H1 (cell line): ENCODE measurements at regions not wholly inside any gene's neighbourhood (a gene's known extent, or its start where the extent isn't known, plus 50 kb on each side); places are given as distances from the start of the nearest gene placed in this dataset.

Experiments used
- CTCF ChIA-PET: fragments of 300-600 bp; sonication (Branson Sonifier 250); formaldehyde crosslinking; loops from one replicate; lab custom pipeline; 2021; ENCODE audit not compliant: partially characterized antibody; lab: Charles Lee
- POLR2A ChIA-PET: fragments of 300-600 bp; sonication (Branson Sonifier 250); formaldehyde crosslinking; loops from one replicate; lab custom pipeline; 2021; ENCODE audit warnings: inconsistent platforms; ENCODE audit not compliant: partially characterized antibody; lab: Charles Lee
- DNase-seq, 2 experiments: peaks; one replicate each; pipeline versions ENCODE4 v3.0.0 to v3.0.0-alpha.2; 2010 to 2022; ENCODE audit warnings: low spot score in 2 of 2, low read depth in 1 of 2, mixed read lengths in 1 of 2
- FAIRE-seq: peaks from 2 replicates; lab custom pipeline; 2011; peaks lifted over from hg19 to GRCh38; lab: Jason Lieb, UNC
- H2AFZ ChIP-seq: 2 replicates; pipeline ENCODE4 v1.8.1; 2012; ENCODE audit warnings: low read length, inconsistent platforms
- H2AK5ac ChIP-seq: 2 replicates; pipeline ENCODE4 v1.6.1; 2013; ENCODE audit warnings: low read depth, low read length
- H2BK120ac ChIP-seq: replicated peaks from 2 replicates; pipeline ENCODE3; 2013; ENCODE audit warnings: low read depth, low read length, inconsistent platforms
- H2BK12ac ChIP-seq: 2 replicates; pipeline ENCODE4 v1.6.1; 2013; ENCODE audit warnings: low read depth, low read length
- H2BK15ac ChIP-seq: 2 replicates; pipeline ENCODE4 v1.6.1; 2013; ENCODE audit warnings: low read length
- H2BK20ac ChIP-seq: 2 replicates; pipeline ENCODE4 v1.6.1; 2013; ENCODE audit warnings: low read length
- H2BK5ac ChIP-seq: 2 replicates; pipeline ENCODE4 v1.6.1; 2013; ENCODE audit warnings: low read depth, low read length
- H3K14ac ChIP-seq: 2 replicates; pipeline ENCODE4 v1.6.1; 2013; ENCODE audit warnings: inconsistent platforms; ENCODE audit not compliant: insufficient read length
- H3K18ac ChIP-seq: 2 replicates; pipeline ENCODE4 v1.6.1; 2013; ENCODE audit warnings: low read length; ENCODE audit errors: extremely low read depth
- H3K23ac ChIP-seq: 2 replicates; pipeline ENCODE4 v1.6.1; 2013; ENCODE audit warnings: inconsistent platforms; ENCODE audit not compliant: insufficient read length
- H3K23me2 ChIP-seq: 2 replicates; pipeline ENCODE4 v1.6.1; 2013; ENCODE audit warnings: low read depth, low read length
- H3K27ac ChIP-seq: 2 replicates; pipeline ENCODE4 v1.6.1; 2011; ENCODE audit warnings: low read depth, low read length, inconsistent platforms
- H3K27me3 ChIP-seq, 4 experiments: replicated peaks in 1 of 4; 1 replicate in 1 of 4; 2 replicates in 3 of 4; pipeline versions ENCODE4 v1.6.1 to v1.8.1; 2011 to 2013; ENCODE audit warnings: low read length in 3 of 4, mild to moderate bottlenecking in 3 of 4, inconsistent platforms in 2 of 4, mixed read lengths in 2 of 4, moderate library complexity in 1 of 4; ENCODE audit not compliant: control insufficient read depth in 3 of 4, insufficient read depth in 3 of 4; ENCODE audit errors: extremely low read depth in 1 of 4
- H3K36me3 ChIP-seq, 4 experiments: 2 replicates each; pipeline versions ENCODE4 v1.6.1 to v1.8.1; 2011 to 2013; ENCODE audit warnings: mild to moderate bottlenecking in 4 of 4, low read length in 3 of 4, moderate library complexity in 2 of 4, control low read depth in 1 of 4, inconsistent platforms in 1 of 4; ENCODE audit not compliant: insufficient read depth in 4 of 4, control insufficient read depth in 2 of 4
- H3K4ac ChIP-seq: replicated peaks from 2 replicates; pipeline ENCODE3; 2013; ENCODE audit warnings: low read length, low read depth, mixed read lengths, inconsistent platforms; ENCODE audit not compliant: insufficient read length
- H3K4me1 ChIP-seq, 4 experiments: replicated peaks in 1 of 4; 1 replicate in 1 of 4; 2 replicates in 3 of 4; pipeline versions ENCODE4 v1.6.1 to v1.8.1; 2011 to 2013; ENCODE audit warnings: low read length in 3 of 4, inconsistent platforms in 2 of 4, mixed read lengths in 1 of 4; ENCODE audit not compliant: insufficient read depth in 4 of 4, control insufficient read depth in 3 of 4
- H3K4me2 ChIP-seq, 2 experiments: 2 replicates each; pipeline versions ENCODE4 v1.6.1 to v1.8.1; 2011 to 2013; ENCODE audit warnings: low read depth in 2 of 2, low read length in 2 of 2, control low read depth in 1 of 2, inconsistent platforms in 1 of 2, mild to moderate bottlenecking in 1 of 2; ENCODE audit not compliant: insufficient read depth in 1 of 2
- H3K4me3 ChIP-seq, 4 experiments: fragments of 200-600, 300-600 bp in 1 of 4; sonication (generic), shearing (Covaris generic), sonication (Bioruptor Twin) in 1 of 4; 2 replicates each; pipeline versions ENCODE4 v1.5.1 to v1.8.1; 2011 to 2016; ENCODE audit warnings: low read length in 4 of 4, low read depth in 3 of 4, control low read depth in 2 of 4, inconsistent platforms in 2 of 4, mild to moderate bottlenecking in 2 of 4, mixed read lengths in 1 of 4, moderate library complexity in 1 of 4; ENCODE audit not compliant: insufficient read depth in 2 of 4; ENCODE audit errors: extremely low read depth in 1 of 4
- H3K56ac ChIP-seq: replicated peaks from 2 replicates; pipeline ENCODE3; 2013; ENCODE audit warnings: low read depth, mild to moderate bottlenecking, mixed read lengths, low read length, inconsistent platforms; ENCODE audit not compliant: insufficient read length
- H3K79me1 ChIP-seq: 2 replicates; pipeline ENCODE4 v1.6.1; 2013; ENCODE audit warnings: low read depth, low read length, control low read depth
- H3K79me2 ChIP-seq, 2 experiments: 2 replicates each; pipeline versions ENCODE4 v1.6.1 to v1.8.1; 2012 to 2013; ENCODE audit warnings: low read length in 2 of 2, mild to moderate bottlenecking in 2 of 2, inconsistent platforms in 1 of 2; ENCODE audit not compliant: insufficient read depth in 2 of 2, control insufficient read depth in 1 of 2
- H3K9ac ChIP-seq, 4 experiments: replicated peaks in 1 of 4; 1 replicate in 1 of 4; 2 replicates in 3 of 4; pipeline versions ENCODE4 v1.6.1 to v1.8.1; 2011 to 2013; ENCODE audit warnings: low read depth in 3 of 4, low read length in 3 of 4, control low read depth in 2 of 4, mild to moderate bottlenecking in 2 of 4, moderate library complexity in 2 of 4, inconsistent platforms in 1 of 4; ENCODE audit errors: extremely low read depth in 1 of 4
- H3K9me3 ChIP-seq, 2 experiments: 2 replicates each; pipeline versions ENCODE4 v1.6.1 to v1.8.1; 2012 to 2013; ENCODE audit warnings: mild to moderate bottlenecking in 2 of 2, moderate library complexity in 2 of 2, control low read depth in 1 of 2, inconsistent platforms in 1 of 2, low read depth in 1 of 2, low read length in 1 of 2, mixed read lengths in 1 of 2; ENCODE audit not compliant: insufficient read depth in 2 of 2
- H4K20me1 ChIP-seq, 2 experiments: replicated peaks in 1 of 2; 2 replicates each; pipeline versions ENCODE3 to v1.8.1; 2011 to 2013; ENCODE audit warnings: inconsistent platforms in 2 of 2, low read length in 2 of 2, mild to moderate bottlenecking in 1 of 2; ENCODE audit not compliant: insufficient read depth in 2 of 2, control insufficient read depth in 1 of 2
- H4K5ac ChIP-seq: 2 replicates; pipeline ENCODE4 v1.6.1; 2013; ENCODE audit warnings: low read length, low read depth, mixed read lengths, inconsistent platforms; ENCODE audit not compliant: insufficient read length
- H4K8ac ChIP-seq: 2 replicates; pipeline ENCODE4 v1.8.0; 2013; ENCODE audit warnings: mild to moderate bottlenecking, moderate library complexity, low read length, inconsistent platforms; ENCODE audit not compliant: insufficient read depth; ENCODE audit errors: extremely low read depth
- H4K91ac ChIP-seq: replicated peaks from 2 replicates; pipeline ENCODE3; 2013; ENCODE audit warnings: low read length, mixed read lengths, inconsistent platforms; ENCODE audit not compliant: insufficient read length
- BACH1 ChIP-seq: IDR thresholded peaks from 2 replicates; pipeline ENCODE4 v1.6.1; 2012; ENCODE audit warnings: low read length, improper control_type of control experiment
- CTBP2 ChIP-seq: IDR thresholded peaks from 2 replicates; pipeline ENCODE4 v1.7.0; 2011; ENCODE audit warnings: borderline replicate concordance, mild to moderate bottlenecking, moderate library complexity, mixed read lengths, low read length; ENCODE audit not compliant: insufficient read depth, insufficient read length
- E2F6 ChIP-seq: IDR thresholded peaks from 2 replicates; pipeline ENCODE4 v1.6.1; 2012; ENCODE audit warnings: inconsistent platforms
- KDM5A ChIP-seq: fragments of 200-600 bp; IDR thresholded peaks from 2 replicates; pipeline ENCODE4 v1.7.1; 2012; ENCODE audit warnings: mild to moderate bottlenecking, low read length, inconsistent platforms, mixed read lengths
- NRF1 ChIP-seq: IDR thresholded peaks from 2 replicates; pipeline ENCODE4 v1.6.1; 2011; ENCODE audit warnings: mild to moderate bottlenecking, low read depth, low read length, improper control_type of control experiment
- RNF2 ChIP-seq: fragments of 200-900, 300-1000 bp; sonication (generic); IDR thresholded peaks from 2 replicates; pipeline ENCODE4 v1.7.1; 2016; ENCODE audit warnings: borderline replicate concordance, low read depth, mild to moderate bottlenecking, antibody characterized with exemption, low read length; ENCODE audit not compliant: poor library complexity, severe bottlenecking; ENCODE audit errors: missing control alignments
- SP4 ChIP-seq: IDR thresholded peaks from 2 replicates; pipeline ENCODE4 v1.6.1; 2012; ENCODE audit warnings: low read length, inconsistent platforms
- TCF12 ChIP-seq: IDR thresholded peaks from 2 replicates; pipeline ENCODE4 v1.6.1; 2011; ENCODE audit warnings: low read depth, mild to moderate bottlenecking, low read length
- WGBS, 2 experiments: shearing (Covaris generic) in 1 of 2; methylation state at CpG; one replicate each; pipeline versions ENCODE4 v1.1.6 to v1.1.7; 2013 to 2015; ENCODE audit warnings: low lambda C conversion rate in 2 of 2, mixed read lengths in 2 of 2, inconsistent platforms in 1 of 2, low coverage in 1 of 2, missing lambda C conversion rate in 1 of 2; ENCODE audit not compliant: insufficient replicate concordance in 2 of 2, insufficient coverage in 1 of 2, insufficient read length in 1 of 2; ENCODE audit errors: extremely low coverage in 1 of 2, missing lambda C conversion rate in 1 of 2; 5-methylcytosine and 5-hydroxymethylcytosine counted together

DNA sequence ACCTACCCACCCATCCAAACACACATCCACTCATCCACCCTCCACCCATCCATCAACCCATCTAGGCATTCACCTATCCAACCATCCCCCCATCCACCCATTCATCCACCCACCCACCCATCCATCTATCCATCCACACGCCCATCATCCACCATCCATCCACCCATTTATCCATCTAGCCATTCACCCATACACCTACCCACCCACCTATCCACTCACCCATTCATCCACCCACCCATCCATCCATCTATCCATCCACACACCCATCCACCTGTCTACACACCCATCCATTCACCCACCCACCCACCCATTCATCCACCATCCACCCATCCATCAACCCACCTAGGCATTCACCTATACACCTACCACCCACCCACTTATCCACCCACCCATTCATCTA lies 72.6 kb upstream of the GALNT9 start:
- no peak overlapping the region for H3K9ac ChIP-seq
- CTCF ChIA-PET = interaction anchor here (2.0 kb wide), 1 partner anchor 13 kb away, joined by 16 read pairs; no protein-coding TSS in a partner anchor
- no peak for FAIRE-seq
- no peaks in the 10 kb centered on the region; a peak in 1 of 4 replicates for H3K9me3 ChIP-seq
- H3K14ac ChIP-seq = no peak overlapping the region
- no CpG with 5 or more reads among the region's 1 CpG for WGBS, 2 experiments
- H2AFZ ChIP-seq = no peak overlapping the region
- no peak for TF ChIP-seq E2F6
- TF ChIP-seq SP4 = no peak
- TF ChIP-seq TCF12 = no peak
- no peak for TF ChIP-seq KDM5A
- no peak for TF ChIP-seq BACH1
- TF ChIP-seq CTBP2 = no peak
- TF ChIP-seq NRF1 = no peak
- TF ChIP-seq RNF2 = no peak
- TF ChIP-seq, all 59 proteins: peak for 0
- Histone ChIP-seq H3K79me2 (no peaks in the 10 kb centered on the region), H2BK15ac (no peak overlapping the region), H4K91ac (no peak overlapping the region), H4K5ac (no peak overlapping the region), H4K20me1 (peaks cover 0 to 2% of the 10 kb centered on the region in 2 experiments), H2BK120ac (no peak overlapping the region), H2BK12ac (no peak overlapping the region), H2BK5ac (no peak overlapping the region), H3K4me1 (peaks cover 0 to 9% (median 3%) of the 10 kb centered on the region in 4 experiments; a peak in 5 of 7 replicates), H3K4ac (no peak overlapping the region), H3K36me3 (no peaks in the 10 kb centered on the region), H3K18ac (no peak overlapping the region), H3K27me3 (peaks cover 0 to 26% (median 10%) of the 10 kb centered on the region in 4 experiments; a peak in 5 of 7 replicates), H2AK5ac (no peak overlapping the region), H2BK20ac (no peak overlapping the region), H3K79me1 (no peaks in the 10 kb centered on the region), H3K4me2 (no peak overlapping the region), H3K56ac (no peak overlapping the region), H3K23me2 (peaks cover 11% of the 10 kb centered on the region; the same call in 1 of the 2 replicates), H3K4me3 (no peak overlapping the region), H3K23ac (no peak overlapping the region), H4K8ac (no peak overlapping the region), H3K27ac (no peak overlapping the region)
- POLR2A ChIA-PET = no interaction called here
- DNase-seq = no peak
